Esophagus squamous epithelium (tissue), 4 donors: ENCODE measurements at regions not wholly inside any gene's neighbourhood (a gene's known extent, or its start where the extent isn't known, plus 50 kb on each side); places are given as distances from the start of the nearest gene placed in this dataset.

Experiments used
- POLR2A ChIP-seq, 4 donors: fragments of 450-650 bp; IDR thresholded peaks; one replicate each; pipeline ENCODE4 v1.6.1; 2017; ENCODE audit warnings: antibody characterized with exemption in 4 of 4, mild to moderate bottlenecking in 4 of 4, moderate library complexity in 3 of 4
- TF ChIP-seq, protein P1 (sequence below), 6 experiments: fragments of 450-650 bp in 4 of 6; fragments of 200-600 bp in 2 of 6; sonication (generic) in 2 of 6; IDR thresholded peaks; one replicate each; pipeline ENCODE4 v1.5.1; 2016 to 2019; ENCODE audit warnings: antibody characterized with exemption in 6 of 6, mild to moderate bottlenecking in 4 of 6, moderate library complexity in 4 of 6

- TF ChIP-seq, protein P1, sequence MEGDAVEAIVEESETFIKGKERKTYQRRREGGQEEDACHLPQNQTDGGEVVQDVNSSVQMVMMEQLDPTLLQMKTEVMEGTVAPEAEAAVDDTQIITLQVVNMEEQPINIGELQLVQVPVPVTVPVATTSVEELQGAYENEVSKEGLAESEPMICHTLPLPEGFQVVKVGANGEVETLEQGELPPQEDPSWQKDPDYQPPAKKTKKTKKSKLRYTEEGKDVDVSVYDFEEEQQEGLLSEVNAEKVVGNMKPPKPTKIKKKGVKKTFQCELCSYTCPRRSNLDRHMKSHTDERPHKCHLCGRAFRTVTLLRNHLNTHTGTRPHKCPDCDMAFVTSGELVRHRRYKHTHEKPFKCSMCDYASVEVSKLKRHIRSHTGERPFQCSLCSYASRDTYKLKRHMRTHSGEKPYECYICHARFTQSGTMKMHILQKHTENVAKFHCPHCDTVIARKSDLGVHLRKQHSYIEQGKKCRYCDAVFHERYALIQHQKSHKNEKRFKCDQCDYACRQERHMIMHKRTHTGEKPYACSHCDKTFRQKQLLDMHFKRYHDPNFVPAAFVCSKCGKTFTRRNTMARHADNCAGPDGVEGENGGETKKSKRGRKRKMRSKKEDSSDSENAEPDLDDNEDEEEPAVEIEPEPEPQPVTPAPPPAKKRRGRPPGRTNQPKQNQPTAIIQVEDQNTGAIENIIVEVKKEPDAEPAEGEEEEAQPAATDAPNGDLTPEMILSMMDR (IDR thresholded peaks at IDR 0.05), result no peak
- TF ChIP-seq POLR2A (IDR thresholded peaks at IDR 0.05), result no peak
Measured at GRCh38 chr13:68046903-68047302, 816.8 kb upstream of the PCDH9 start.
